ENCODE measurements at regions not wholly inside any gene's neighbourhood (a gene's known extent, or its start where the extent isn't known, plus 50 kb on each side); places are given as distances from the start of the nearest gene placed in this dataset.

- no peak overlapping the region for H3K4ac ChIP-seq (replicated peaks; ENCODE audit: insufficient read length, low read depth, low read length)
- no peak overlapping the region for H2BK15ac ChIP-seq (ENCODE audit: low read length)
- peak overlapping the region; percentile 4; the same call in 1 of the 2 replicates for H3K27ac ChIP-seq (ENCODE audit: low read depth, low read length)
- peaks cover 11 to 41% (median 32%) of the 10 kb centered on the region in 4 experiments for H3K4me1 ChIP-seq (replicated peaks in 1 of 4; ENCODE audit: control insufficient read depth in 3 of 4, insufficient read depth in 4 of 4, low read length in 3 of 4)
- WGBS, 2 experiments (ENCODE audit: extremely low coverage in 1 of 2, insufficient coverage in 1 of 2, insufficient read length in 1 of 2, insufficient replicate concordance in 2 of 2, low coverage in 1 of 2, low lambda C conversion rate in 2 of 2, missing lambda C conversion rate in 1 of 2), result 58% methylated on average over 4 of the region's 4 CpGs; no CpG with 5 or more reads in 1 of the 2 experiments
- H3K79me2 ChIP-seq (ENCODE audit: control insufficient read depth in 1 of 2, insufficient read depth in 2 of 2, low read length in 2 of 2), result peaks cover 0 to 4% of the 10 kb centered on the region in 2 experiments; a peak in 1 of 4 replicates
- peak overlapping the region; percentile 25; the same call in 1 of the 2 replicates for H2BK20ac ChIP-seq (ENCODE audit: low read length)
- peak overlapping the region; percentile 23 to 78; a peak in 3 of 4 replicates for H3K4me2 ChIP-seq (ENCODE audit: insufficient read depth in 1 of 2, low read depth in 2 of 2, low read length in 2 of 2)
- H2AFZ ChIP-seq (ENCODE audit: low read length), result no peak overlapping the region
- FAIRE-seq, result peak; percentile 60
- no peak for DNase-seq (ENCODE audit: low read depth in 1 of 2, low spot score in 2 of 2)
- no peak overlapping the region for H4K8ac ChIP-seq (ENCODE audit: extremely low read depth, insufficient read depth, low read length)
- H3K27me3 ChIP-seq (replicated peaks in 1 of 4; ENCODE audit: control insufficient read depth in 3 of 4, extremely low read depth in 1 of 4, insufficient read depth in 3 of 4, low read length in 3 of 4), result no peaks in the 10 kb centered on the region
- H2BK5ac ChIP-seq (ENCODE audit: low read depth, low read length), result no peak overlapping the region
- ChIA-PET POLR2A (ENCODE audit: partially characterized antibody) (interaction anchor here (0.7 to 1.8 kb wide), 6 partner anchors 8 to 145 kb away, joined by 3 read pairs; no protein-coding TSS in a partner anchor), CTCF (ENCODE audit: partially characterized antibody) (interaction anchor here (0.5 to 2.0 kb wide), 5 partner anchors 15 to 392 kb away, joined by 3 to 13 read pairs (median 4); no protein-coding TSS in a partner anchor)
- no peak overlapping the region for H3K23ac ChIP-seq (ENCODE audit: insufficient read length)
- no peaks in the 10 kb centered on the region for H3K23me2 ChIP-seq (ENCODE audit: low read depth, low read length)
- peak overlapping the region in 1 of 4 experiments; percentile 22; a peak in 2 of 8 replicates for H3K4me3 ChIP-seq (ENCODE audit: extremely low read depth in 1 of 4, insufficient read depth in 2 of 4, low read depth in 3 of 4, low read length in 4 of 4)
- no peak overlapping the region for H3K56ac ChIP-seq (replicated peaks; ENCODE audit: insufficient read length, low read depth, low read length)
- H4K20me1 ChIP-seq (replicated peaks in 1 of 2; ENCODE audit: control insufficient read depth in 1 of 2, insufficient read depth in 2 of 2, low read length in 2 of 2), result no peaks in the 10 kb centered on the region
- no peaks in the 10 kb centered on the region for H3K9me3 ChIP-seq (ENCODE audit: insufficient read depth in 2 of 2, low read depth in 1 of 2, low read length in 1 of 2)
- H2BK120ac ChIP-seq (replicated peaks; ENCODE audit: low read depth, low read length), result no peak overlapping the region
- H3K36me3 ChIP-seq (ENCODE audit: control insufficient read depth in 2 of 4, insufficient read depth in 4 of 4, low read length in 3 of 4), result peaks cover 0 to 8% (median 0%) of the 10 kb centered on the region in 4 experiments; a peak in 2 of 8 replicates
- H4K91ac ChIP-seq (replicated peaks; ENCODE audit: insufficient read length, low read length), result no peak overlapping the region
- H3K9ac ChIP-seq (replicated peaks in 1 of 4; ENCODE audit: extremely low read depth in 1 of 4, low read depth in 3 of 4, low read length in 3 of 4), result 0 out of 7 replicates have a peak overlapping the region, but pooled peaks of 1 of the 4 experiments have one; percentile 50
- no peak overlapping the region for H3K14ac ChIP-seq (ENCODE audit: insufficient read length)
- no peak overlapping the region for H4K5ac ChIP-seq (ENCODE audit: insufficient read length, low read depth, low read length)
- H2AK5ac ChIP-seq (ENCODE audit: low read depth, low read length), result peak overlapping the region; percentile 94; the same call in 1 of the 2 replicates
- H3K18ac ChIP-seq (ENCODE audit: extremely low read depth, low read length), result no peak overlapping the region
- H2BK12ac ChIP-seq (ENCODE audit: low read depth, low read length), result peak overlapping the region; percentile 93; the same call in 1 of the 2 replicates
- no peaks in the 10 kb centered on the region for H3K79me1 ChIP-seq (ENCODE audit: low read depth, low read length)
- TF ChIP-seq ATF3 (IDR thresholded peaks at IDR 0.05; ENCODE audit: insufficient read depth, low read depth, low read length), result 0 out of 2 replicates have a peak, but pooled peaks have one; percentile 61
- no peak for TF ChIP-seq YY1 (IDR thresholded peaks at IDR 0.05; ENCODE audit: low read depth, low read length)
- no peak for TF ChIP-seq POLR2A (IDR thresholded peaks at IDR 0.05; ENCODE audit: control extremely low read depth in 1 of 2, low read depth in 2 of 2, low read length in 2 of 2)
- TF ChIP-seq CEBPB (IDR thresholded peaks at IDR 0.05; ENCODE audit: low read depth, low read length), result peak; percentile 90
- TF ChIP-seq CTCF (IDR thresholded peaks at IDR 0.05; ENCODE audit: control extremely low read depth in 1 of 3, insufficient read depth in 1 of 3, low read depth in 1 of 3, low read length in 3 of 3), result no peak
- TF ChIP-seq E2F6 (IDR thresholded peaks at IDR 0.05), result no peak
Measured at GRCh38 chr18:46265196-46266156, 161.3 kb downstream of the HAUS1 start.

All from H1 (cell line).